HG03520 (cell line): ENCODE measurements at regions not wholly inside any gene's neighbourhood (a gene's known extent, or its start where the extent isn't known, plus 50 kb on each side); places are given as distances from the start of the nearest gene placed in this dataset.
"Not testable (repeated sequence)": the region's sequence is repeated elsewhere in the genome, so short reads cannot be mapped to it uniquely, and the experiment has no call there.

ENCODE experiments used
- ATAC-seq: cut with Tn5 transposase; IDR thresholded peaks from one replicate; pipeline ENCODE4 v1.9.1; 2021; ENCODE audit warnings: mild to moderate bottlenecking, moderate library complexity; ENCODE audit not compliant: unreplicated experiment

DNA sequence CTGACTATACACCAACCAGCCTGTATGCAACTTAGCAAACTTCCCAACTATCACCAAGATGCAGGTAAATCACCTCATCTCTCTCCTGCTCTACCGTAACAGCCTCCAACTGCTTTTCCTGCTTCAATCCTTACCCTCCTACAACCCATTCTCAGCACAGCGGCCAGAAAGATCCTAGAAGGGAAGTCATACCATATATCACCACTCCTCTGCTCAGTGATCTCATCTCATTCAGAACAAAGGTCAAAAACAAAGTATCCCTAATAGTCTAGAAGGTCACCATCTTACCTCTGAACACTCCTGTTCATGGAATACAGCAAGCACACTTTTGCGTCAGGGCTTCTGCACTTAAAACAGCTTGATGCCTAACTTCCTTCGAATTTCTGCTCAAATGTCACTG lies 62.2 kb upstream of the RNF38 start:
- no peak for ATAC-seq

DNA sequence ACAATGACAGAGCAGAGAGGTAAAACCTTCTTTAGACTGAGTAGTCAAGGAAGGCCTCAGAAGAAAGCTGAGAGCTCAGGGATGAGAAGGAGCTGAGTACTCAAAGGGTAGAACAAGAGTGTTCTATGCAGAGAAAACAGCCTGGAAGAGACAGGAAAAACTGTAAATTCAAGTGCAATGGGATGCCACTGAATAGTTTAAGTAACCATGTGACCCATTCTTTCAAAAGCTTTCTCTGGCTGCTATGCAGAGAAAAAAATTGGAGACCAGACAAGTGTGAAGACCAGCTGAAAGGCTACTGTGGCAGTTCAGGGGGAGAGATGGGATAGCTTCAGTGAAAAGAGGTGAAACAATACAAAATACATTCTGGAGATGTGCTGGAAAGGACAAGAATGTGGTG lies 61.3 kb upstream of the RNF38 start:
- no peak for ATAC-seq

DNA sequence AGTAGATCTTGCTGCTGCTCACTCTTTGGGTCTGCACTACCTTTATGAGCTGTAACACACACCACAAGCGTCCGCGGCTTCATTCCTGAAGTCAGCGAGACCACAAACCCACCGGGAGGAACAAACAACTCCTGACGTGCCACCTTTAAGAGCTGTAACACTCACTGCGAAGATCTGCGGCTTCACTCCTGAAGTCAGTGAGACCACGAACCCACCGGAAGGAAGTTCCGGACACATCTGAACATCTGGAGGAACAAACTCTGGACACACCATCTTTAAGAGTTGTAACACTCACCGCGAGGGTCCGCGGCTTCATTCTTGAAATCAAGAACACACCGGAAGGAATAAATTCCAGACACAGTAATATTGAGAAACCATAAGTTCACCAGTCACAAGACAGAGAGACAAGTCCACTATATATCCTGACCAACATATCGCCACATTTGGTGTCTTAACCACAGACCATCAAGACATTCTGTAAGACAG lies 58.4 kb upstream of the RNF38 start:
- not testable (repeated sequence) for ATAC-seq

DNA sequence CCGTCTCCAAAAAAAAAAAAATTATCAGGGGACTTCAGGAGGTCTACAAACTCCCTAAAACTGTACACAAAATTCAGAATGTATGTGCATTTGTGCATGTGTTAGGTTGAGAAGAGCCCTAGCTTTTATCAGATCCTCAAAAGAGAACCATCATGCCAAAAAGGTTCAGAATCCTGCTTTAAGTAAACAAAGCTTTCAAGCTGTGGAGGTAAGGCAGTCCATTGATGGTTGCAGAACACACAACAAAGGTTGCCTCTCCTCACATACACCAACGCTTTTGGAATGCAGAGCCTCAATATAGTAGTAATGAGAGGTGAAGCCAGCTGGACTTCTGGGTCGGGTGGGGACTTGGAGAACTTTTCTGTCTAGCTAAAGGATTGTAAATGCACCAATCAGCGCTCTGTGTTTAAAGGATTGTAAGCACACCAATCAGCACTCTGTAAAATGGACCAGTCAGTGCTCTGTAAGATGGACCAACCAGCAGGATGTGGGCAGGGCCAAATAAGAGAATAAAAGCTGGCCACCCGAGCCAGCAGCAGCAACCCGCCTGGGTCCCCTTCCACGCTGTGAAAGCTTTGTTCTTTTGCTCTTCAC lies 57.9 kb upstream of the RNF38 start:
- ATAC-seq, result no peak

DNA sequence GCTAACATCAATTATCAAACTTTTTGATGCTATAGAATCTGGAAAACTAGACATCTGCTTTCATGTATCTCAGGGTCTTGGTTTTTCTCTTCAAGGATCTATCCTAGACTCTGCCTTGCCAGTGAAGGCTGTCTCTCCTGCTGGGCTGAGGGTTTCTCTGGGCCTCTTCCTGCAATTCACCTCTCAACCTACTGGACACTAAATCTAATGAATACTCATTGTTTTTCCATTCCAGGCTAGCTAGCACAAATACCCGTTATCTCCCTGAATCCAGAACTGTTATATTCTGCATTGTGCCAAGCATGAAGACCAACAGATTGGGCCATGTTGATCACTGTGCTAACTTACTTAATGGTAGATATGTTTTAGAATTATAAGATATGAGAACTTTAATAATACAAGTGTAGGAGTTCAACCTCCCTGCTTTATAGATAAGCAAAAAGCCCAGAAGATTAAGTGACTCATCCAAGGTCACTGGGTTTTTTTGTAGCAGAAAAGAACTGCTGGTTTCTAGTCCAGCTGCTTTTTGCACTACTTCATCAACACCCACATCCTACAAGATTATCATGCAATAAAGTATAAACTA lies 56.5 kb upstream of the RNF38 start:
- no peak for ATAC-seq

DNA sequence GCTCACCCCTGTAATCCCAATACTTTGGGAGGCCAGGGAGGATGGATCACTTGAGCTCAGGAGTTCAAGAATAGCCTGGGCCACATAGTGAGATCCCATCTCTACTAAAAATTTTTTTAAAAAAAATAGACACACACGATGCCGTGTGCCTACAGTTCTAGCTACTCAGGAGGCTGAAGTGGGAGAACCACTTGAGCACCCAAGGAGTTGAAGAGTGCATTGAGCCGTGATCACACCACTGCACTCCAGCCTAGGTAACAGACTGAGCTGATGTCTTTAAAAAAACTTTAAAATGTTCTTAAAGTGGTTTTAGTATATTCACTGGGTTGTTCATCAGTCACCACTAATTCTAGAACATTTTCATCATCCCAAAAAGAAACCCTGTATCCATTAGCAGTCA lies 51.9 kb upstream of the RNF38 start:
- ATAC-seq, result no peak

DNA sequence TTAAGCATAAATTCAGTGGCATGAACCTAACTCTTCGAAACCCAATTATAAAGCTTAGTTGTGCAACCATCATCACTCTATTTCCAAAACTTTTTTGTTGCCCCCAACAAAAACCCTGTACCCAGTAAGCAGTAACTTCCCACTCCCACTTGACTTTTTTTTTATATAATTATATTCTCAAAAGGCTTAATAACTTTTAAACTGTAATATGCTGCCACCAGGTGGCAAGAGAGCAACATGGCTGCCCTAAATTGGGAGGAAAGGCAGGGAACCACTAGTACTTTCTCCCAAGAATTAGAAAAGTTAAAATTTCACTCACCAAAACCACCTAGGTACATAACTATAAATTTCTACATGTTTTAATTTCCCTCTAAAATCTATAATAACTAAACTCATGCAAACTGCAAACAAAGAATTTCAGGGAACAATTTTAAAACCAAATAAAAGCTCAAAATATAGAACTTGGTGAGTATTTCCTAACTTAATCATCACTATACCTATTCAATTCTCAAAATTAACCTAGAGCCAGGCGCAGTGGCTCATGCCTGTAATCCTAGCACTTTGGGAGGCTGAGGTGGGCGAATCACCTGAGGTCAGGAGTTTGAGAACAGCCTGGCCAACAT lies 50.2 kb upstream of the RNF38 start:
- no peak for ATAC-seq
